NCI-H1092 treated with DMSO at 0.1 percent for 48 hours (cell line): ENCODE measurements at regions not wholly inside any gene's neighbourhood (a gene's known extent, or its start where the extent isn't known, plus 50 kb on each side); places are given as distances from the start of the nearest gene placed in this dataset.

ENCODE experiments used
- DNase-seq: peaks from one replicate; lab custom pipeline; 2025; lab: John Stamatoyannopoulos, UW

DNA sequence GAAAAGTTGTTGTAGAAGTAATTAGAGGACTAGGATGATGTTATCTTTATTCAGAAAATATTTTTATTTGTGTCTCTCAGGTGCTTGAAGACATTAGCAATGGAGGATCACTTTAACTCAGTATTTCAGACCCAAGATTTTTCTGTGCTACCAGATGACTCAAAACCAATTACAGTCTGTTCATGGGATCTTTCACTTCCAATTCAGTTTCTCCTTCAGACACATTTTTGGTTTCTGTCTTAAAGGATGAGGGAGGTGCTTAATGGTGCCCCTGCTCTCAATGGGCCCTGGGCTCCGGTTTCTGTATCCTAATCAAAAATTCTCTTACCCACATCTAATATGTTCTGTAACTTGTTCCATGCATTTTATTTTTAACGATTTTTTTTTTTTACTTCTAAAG lies 53.7 kb upstream of the HDAC4 start:
- no peak for DNase-seq
